RCC 7860 (cell line): ENCODE measurements at regions not wholly inside any gene's neighbourhood (a gene's known extent, or its start where the extent isn't known, plus 50 kb on each side); places are given as distances from the start of the nearest gene placed in this dataset.
A peak's percentile ranks its signal among the peaks of the same experiment; 100 is the strongest.

Experiments
- DNase-seq: peaks from one replicate; pipeline ENCODE4 v3.0.0-alpha.2; 2015; ENCODE audit warnings: low spot score
- FAIRE-seq: peaks from 2 replicates; lab custom pipeline; 2012; peaks lifted over from hg19 to GRCh38; lab: Jason Lieb, UNC

DNA sequence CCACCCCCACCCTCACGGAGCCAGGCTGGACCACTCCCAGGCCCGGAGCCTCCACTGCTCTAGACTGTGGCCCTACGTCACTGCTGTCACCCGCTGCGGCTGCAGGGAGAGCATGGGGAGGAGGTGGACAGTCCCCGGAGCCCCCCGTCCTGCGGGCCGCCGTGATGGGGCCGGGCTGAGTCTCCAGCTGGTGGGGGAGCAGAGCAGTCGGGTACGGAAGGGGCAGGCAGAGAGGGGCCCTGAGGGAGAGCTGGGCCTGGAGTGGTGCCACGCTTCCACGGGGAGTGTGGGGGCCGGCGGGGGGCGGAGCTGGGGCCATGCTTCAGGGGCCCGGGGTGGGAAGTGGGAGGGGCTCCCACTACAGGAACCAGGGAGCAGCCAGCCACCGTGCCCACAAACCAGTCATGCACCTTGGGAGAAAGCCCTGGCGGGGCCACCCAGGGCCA lies 98.9 kb upstream of the KCNK1 start:
- DNase-seq (no peak), FAIRE-seq (no peak)

DNA sequence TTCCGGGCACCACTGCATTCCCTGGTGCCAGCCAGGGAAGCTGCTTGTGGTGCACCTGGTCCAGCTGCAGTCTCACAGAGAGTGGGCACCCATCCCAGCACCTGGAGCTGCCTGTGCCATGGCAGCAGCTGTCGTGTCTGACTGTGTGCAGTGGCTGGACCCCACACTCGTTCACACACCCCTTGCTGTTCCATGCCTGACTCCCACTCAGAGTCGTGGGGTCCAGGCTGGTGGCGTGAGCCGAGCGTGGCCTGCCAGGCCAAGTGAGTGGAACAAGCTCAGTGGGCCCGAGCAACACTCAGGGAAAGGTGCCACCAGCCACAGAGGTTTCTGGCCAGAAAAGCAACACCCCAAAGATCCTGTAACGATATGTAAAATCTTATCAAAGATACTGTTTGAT lies 97.2 kb upstream of the KCNK1 start:
- FAIRE-seq (no peak), DNase-seq (no peak)

DNA sequence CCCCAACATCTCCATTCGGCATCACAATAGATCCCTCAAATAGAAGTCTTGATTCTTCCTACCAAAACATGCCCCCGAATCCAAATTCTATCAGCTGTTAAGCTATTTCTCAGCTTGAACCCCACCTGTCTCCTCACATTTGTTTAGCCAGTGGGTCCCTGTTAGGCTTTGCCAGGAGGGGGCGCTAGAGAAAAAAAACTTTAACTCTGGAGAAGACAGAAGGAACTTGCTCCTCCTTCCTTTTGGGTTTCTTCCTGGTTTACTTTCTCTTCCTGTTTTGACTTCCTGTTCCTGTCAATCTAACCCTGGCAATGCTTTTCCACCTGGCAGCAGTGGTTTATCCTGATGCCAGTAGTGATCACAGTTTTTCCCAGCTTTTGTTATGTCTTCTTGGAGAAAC lies 95.6 kb upstream of the KCNK1 start:
- DNase-seq (peak; percentile 50), FAIRE-seq (no peak)

DNA sequence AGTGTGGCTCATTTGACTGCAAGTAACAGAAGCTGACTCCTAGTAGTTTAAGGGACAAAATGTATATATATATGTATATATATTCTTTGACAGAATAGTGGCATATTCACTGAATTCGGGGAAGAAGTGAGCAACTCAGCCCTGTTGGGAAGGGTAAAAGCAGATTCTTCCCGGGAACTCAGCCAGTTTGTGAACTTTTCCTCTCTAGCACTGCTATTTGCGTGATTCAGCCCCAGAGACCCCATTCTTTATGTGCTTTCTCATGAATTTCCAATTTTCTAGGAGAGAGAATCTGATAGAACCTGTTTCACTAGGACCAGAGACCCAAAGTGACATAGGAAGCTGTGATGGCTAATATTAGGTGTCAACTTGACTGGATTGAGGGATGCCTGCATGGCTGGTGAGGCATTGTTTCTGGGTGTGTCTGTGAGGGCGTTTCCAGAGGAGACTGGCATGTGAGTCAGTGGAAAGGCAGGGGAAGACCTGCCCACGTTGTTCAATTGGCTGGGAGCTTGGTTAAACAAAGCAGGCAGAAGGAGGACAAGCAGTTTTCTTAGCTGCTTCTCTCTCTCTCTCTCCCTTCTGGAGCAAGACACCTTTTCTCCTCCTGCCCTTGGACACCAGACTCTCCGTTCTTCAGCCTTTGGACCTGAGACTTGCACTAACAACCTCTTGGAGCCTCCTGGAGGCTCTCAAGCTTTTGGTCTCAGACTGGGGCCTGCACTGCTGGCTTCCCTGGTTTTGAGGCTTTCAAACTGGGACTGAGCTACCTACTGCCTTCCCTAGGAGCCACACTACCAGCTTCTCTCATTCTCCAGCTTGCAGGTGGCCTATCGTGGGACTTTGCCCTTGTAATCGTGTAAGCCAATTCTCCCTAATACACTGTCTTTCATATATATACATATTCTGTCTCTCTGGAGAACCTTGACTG lies 93.4 kb upstream of the KCNK1 start:
- FAIRE-seq (no peak), DNase-seq (no peak)

GRCh38 chr1:233523047-233523446 lies 90.9 kb upstream of the KCNK1 start:
- DNase-seq (no peak), FAIRE-seq (no peak)

GRCh38 chr1:233527818-233528217 lies 86.1 kb upstream of the KCNK1 start:
- DNase-seq (no peak), FAIRE-seq (no peak)

GRCh38 chr1:233530665-233531386 lies 83.1 kb upstream of the KCNK1 start:
- FAIRE-seq, result no peak
- no peak for DNase-seq

DNA sequence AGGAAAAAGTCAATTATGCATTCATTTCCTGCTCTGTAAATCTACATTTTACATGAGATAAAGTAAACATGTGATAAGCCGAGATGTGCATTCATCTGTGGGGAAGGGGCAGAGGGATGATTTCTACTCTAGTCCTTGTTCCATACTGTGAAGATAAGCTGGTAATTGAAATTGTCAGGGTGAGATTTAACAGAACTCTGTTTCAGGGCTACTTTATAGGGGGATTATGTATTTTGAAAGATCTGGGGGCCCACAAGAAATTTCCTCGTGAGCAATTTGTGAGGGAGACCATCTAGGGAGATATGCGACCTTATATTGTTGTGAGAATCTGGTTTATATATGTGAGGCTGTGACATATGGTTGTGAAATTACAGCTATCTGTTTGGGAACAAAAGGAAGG lies 73.1 kb upstream of the KCNK1 start:
- FAIRE-seq (no peak), DNase-seq (no peak)

DNA sequence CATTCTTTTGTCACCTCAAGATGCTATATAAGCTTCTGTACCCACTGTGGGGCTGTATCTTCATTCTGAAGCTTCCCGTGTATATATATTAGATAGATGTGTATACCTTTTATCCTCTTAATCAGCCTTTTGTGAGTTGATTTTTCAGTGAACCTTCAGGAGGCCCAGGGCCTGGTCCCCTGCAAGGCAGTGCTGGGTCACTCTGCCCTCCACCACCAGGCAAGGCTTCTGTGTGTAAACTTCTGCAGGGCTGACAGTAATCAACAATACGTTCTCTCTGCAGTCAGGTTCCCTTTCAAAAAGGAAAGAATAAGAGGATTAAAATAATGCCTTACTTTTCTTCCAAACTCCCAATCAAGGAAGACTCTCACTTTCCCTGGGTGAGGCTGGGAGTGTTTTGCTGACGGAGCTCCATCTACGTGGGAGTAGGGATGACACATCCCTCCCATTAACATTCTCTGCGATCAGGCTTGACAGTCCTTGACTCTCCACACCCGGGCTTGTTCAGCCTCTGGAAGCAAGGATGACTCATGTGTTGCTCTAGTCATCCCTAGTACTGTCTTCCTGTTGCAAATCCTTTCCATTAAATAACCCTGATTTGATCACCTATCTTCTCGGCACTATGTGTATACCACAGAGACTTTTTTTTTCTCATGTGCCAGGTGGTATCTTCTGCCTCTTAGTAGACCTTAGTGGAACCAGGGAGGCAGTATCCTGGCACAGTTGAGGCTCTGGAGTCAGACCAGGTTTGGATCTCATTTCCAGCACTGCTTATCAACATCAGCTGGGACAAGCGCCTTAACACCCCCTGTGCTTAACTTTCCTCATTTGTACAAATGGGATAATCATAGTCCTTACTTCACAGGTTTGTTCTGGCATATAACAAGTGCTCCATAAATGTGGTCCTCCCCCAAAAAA lies 70.3 kb upstream of the KCNK1 start:
- FAIRE-seq (peak; percentile 98), DNase-seq (peak; percentile 97)

- FAIRE-seq, result no peak
These were observed 69.6 kb upstream of the KCNK1 start for GRCh38 chr1:233544304-233544703.

DNA sequence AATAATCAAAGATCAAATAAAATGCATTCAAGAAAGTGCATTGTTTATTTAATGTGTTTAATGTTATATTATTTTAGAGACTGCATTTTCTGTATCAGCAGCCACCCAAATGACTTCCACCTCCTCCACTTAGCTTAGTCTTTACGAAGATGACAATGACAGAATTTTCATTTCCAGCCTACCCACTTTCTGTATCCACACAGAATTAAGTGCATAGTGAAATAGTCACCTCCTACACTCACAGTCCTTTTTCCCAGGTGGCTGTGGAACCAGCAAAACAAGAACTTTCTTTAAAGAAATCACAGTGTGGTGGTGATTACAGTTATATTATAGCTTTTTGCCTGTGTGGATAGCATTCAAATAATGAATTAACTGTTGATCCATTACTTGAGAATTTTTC lies 66.2 kb upstream of the KCNK1 start:
- FAIRE-seq (no peak), DNase-seq (no peak)

More at GRCh38 chr1:233544304-233544703, 69.6 kb upstream of the KCNK1 start:
- no peak for DNase-seq

DNA sequence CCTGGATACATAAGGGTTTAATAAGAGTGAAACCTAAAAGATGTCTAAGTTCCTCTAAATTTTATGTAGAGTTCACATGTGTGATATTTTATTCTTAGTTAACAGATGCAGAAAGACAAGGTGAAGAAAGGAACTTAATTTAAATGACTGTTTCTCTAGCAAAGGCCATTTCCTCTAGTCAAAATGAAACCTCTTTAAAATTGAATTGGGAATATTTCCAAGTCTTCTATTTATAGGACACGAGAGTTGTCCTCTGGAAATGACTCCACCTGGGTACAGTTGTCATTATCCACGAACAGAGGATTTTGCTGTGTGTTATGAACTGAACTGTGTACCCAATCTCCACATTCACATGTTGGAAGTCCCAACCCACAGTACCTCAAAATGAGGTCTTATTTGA lies 64.5 kb upstream of the KCNK1 start:
- DNase-seq (no peak), FAIRE-seq (no peak)

GRCh38 chr1:233549917-233550316 lies 64.0 kb upstream of the KCNK1 start:
- DNase-seq, result peak; percentile 50
- no peak for FAIRE-seq

- no peak for FAIRE-seq
- no peak for DNase-seq
These were observed 59.9 kb upstream of the KCNK1 start for GRCh38 chr1:233554037-233554436.

GRCh38 chr1:233561708-233562426 lies 52.0 kb upstream of the KCNK1 start:
- DNase-seq (no peak), FAIRE-seq (no peak)
